ENCODE measurements at regions not wholly inside any gene's neighbourhood (a gene's known extent, or its start where the extent isn't known, plus 50 kb on each side); places are given as distances from the start of the nearest gene placed in this dataset.
"Not testable (repeated sequence)": the region's sequence is repeated elsewhere in the genome, so short reads cannot be mapped to it uniquely, and the experiment has no call there.

GRCh38 chr15:95606551-95606950, 723.9 kb upstream of the NR2F2 start:
- ATAC-seq, result no peak

GRCh38 chr15:95608371-95608770, 722.1 kb upstream of the NR2F2 start:
- ATAC-seq (no peak), DNase-seq (no peak)

More at GRCh38 chr15:95606551-95606950, 723.9 kb upstream of the NR2F2 start:
- DNase-seq, result no peak

GRCh38 chr15:95609096-95609495, 721.4 kb upstream of the NR2F2 start:
- DNase-seq (no peak), ATAC-seq (no peak)

- DNase-seq (no peak), ATAC-seq (no peak)
Observed at GRCh38 chr15:95610945-95611344, 719.6 kb upstream of the NR2F2 start.

- ATAC-seq (no peak), DNase-seq (no peak)
Observed at GRCh38 chr15:95615436-95615835, 715.1 kb upstream of the NR2F2 start.

GRCh38 chr15:95616306-95616705, 714.2 kb upstream of the NR2F2 start:
- ATAC-seq, result no peak

GRCh38 chr15:95620934-95621579, 709.4 kb upstream of the NR2F2 start:
- ATAC-seq (peak; percentile 60), DNase-seq (no peak)

More at GRCh38 chr15:95616306-95616705, 714.2 kb upstream of the NR2F2 start:
- no peak for DNase-seq

GRCh38 chr15:95622843-95623242, 707.7 kb upstream of the NR2F2 start:
- ATAC-seq (no peak), DNase-seq (no peak)

GRCh38 chr15:95624100-95624499, 706.4 kb upstream of the NR2F2 start:
- ATAC-seq (no peak), DNase-seq (no peak)

- ATAC-seq, result no peak
- no peak for DNase-seq
Observed at GRCh38 chr15:95624616-95625361, 705.7 kb upstream of the NR2F2 start.

- ATAC-seq (no peak), DNase-seq (no peak)
Observed at GRCh38 chr15:95626501-95627361, 703.8 kb upstream of the NR2F2 start.

- no peak for ATAC-seq
- DNase-seq, result no peak
Observed at GRCh38 chr15:95629503-95630168, 700.9 kb upstream of the NR2F2 start.

- ATAC-seq, result no peak
- DNase-seq, result no peak
Observed at GRCh38 chr15:95630683-95631082, 699.8 kb upstream of the NR2F2 start.

- DNase-seq (no peak), ATAC-seq (no peak)
Observed at GRCh38 chr15:95635666-95636065, 694.8 kb upstream of the NR2F2 start.

GRCh38 chr15:95636107-95636506, 694.4 kb upstream of the NR2F2 start:
- ATAC-seq (no peak), DNase-seq (no peak)

GRCh38 chr15:95637234-95637633, 693.3 kb upstream of the NR2F2 start:
- not testable (repeated sequence) for DNase-seq, ATAC-seq

GRCh38 chr15:95639208-95639607, 691.3 kb upstream of the NR2F2 start:
- no peak for ATAC-seq
- DNase-seq, result no peak

GRCh38 chr15:95644100-95644875, 686.2 kb upstream of the NR2F2 start:
- ATAC-seq, result no peak
- no peak for DNase-seq

GRCh38 chr15:95645791-95646338, 684.6 kb upstream of the NR2F2 start:
- ATAC-seq (no peak), DNase-seq (no peak)

GRCh38 chr15:95646484-95647273, 683.8 kb upstream of the NR2F2 start:
- ATAC-seq (no peak), DNase-seq (no peak)
